ENCODE measurements at regions not wholly inside any gene's neighbourhood (a gene's known extent, or its start where the extent isn't known, plus 50 kb on each side); places are given as distances from the start of the nearest gene placed in this dataset.

GRCh38 chr4:19925516-19925915 lies 326.2 kb upstream of the SLIT2 start:
- Histone ChIP-seq H3K4me1 (ENCODE audit: control insufficient read depth in 1 of 2, low read depth in 2 of 2) (no peaks in the 10 kb centered on the region), H3K27me3 (replicated peaks; ENCODE audit: insufficient read depth) (no peaks in the 10 kb centered on the region), H3K36me3 (no peaks in the 10 kb centered on the region), H3K4me3 (no peak overlapping the region), H3K27ac (no peak overlapping the region), H3K9me3 (no peaks in the 10 kb centered on the region)
- DNase-seq (ENCODE audit: low spot score) (no peak), ATAC-seq (ENCODE audit: insufficient number of reproducible peaks, low FRiP score, low read depth) (no peak)
- TF ChIP-seq CTCF (IDR thresholded peaks at IDR 0.05) = no peak

- no peak overlapping the region for H3K4me3 ChIP-seq
- no peaks in the 10 kb centered on the region for H3K27me3 ChIP-seq (replicated peaks; ENCODE audit: insufficient read depth)
- H3K36me3 ChIP-seq = no peaks in the 10 kb centered on the region
- ATAC-seq (ENCODE audit: insufficient number of reproducible peaks, low FRiP score, low read depth) (no peak), DNase-seq (ENCODE audit: low spot score) (no peak)
- H3K27ac ChIP-seq = no peak overlapping the region
- no peaks in the 10 kb centered on the region for H3K4me1 ChIP-seq (ENCODE audit: control insufficient read depth in 1 of 2, low read depth in 2 of 2)
- TF ChIP-seq CTCF (IDR thresholded peaks at IDR 0.05) = no peak
- no peaks in the 10 kb centered on the region for H3K9me3 ChIP-seq
These were observed 326.9 kb upstream of the SLIT2 start for GRCh38 chr4:19924761-19925160.

GRCh38 chr4:19915276-19915675 lies 336.4 kb upstream of the SLIT2 start:
- Histone ChIP-seq H3K36me3 (no peaks in the 10 kb centered on the region), H3K4me1 (ENCODE audit: control insufficient read depth in 1 of 2, low read depth in 2 of 2) (no peaks in the 10 kb centered on the region), H3K27me3 (replicated peaks; ENCODE audit: insufficient read depth) (no peaks in the 10 kb centered on the region), H3K27ac (no peak overlapping the region), H3K4me3 (no peak overlapping the region), H3K9me3 (no peaks in the 10 kb centered on the region)
- DNase-seq (ENCODE audit: low spot score) (no peak), ATAC-seq (ENCODE audit: insufficient number of reproducible peaks, low FRiP score, low read depth) (no peak)
- TF ChIP-seq CTCF (IDR thresholded peaks at IDR 0.05) = no peak

- no peak for DNase-seq (ENCODE audit: low spot score)
- Histone ChIP-seq H3K4me3 (no peak overlapping the region), H3K9me3 (no peaks in the 10 kb centered on the region), H3K36me3 (no peaks in the 10 kb centered on the region), H3K27ac (no peak overlapping the region), H3K27me3 (replicated peaks; ENCODE audit: insufficient read depth) (no peaks in the 10 kb centered on the region), H3K4me1 (ENCODE audit: control insufficient read depth in 1 of 2, low read depth in 2 of 2) (no peaks in the 10 kb centered on the region)
- no peak for ATAC-seq (ENCODE audit: insufficient number of reproducible peaks, low FRiP score, low read depth)
- no peak for TF ChIP-seq CTCF (IDR thresholded peaks at IDR 0.05)
These were observed 338.1 kb upstream of the SLIT2 start for GRCh38 chr4:19913650-19914049.

GRCh38 chr4:19910861-19911525 lies 340.7 kb upstream of the SLIT2 start:
- Histone ChIP-seq H3K36me3 (no peaks in the 10 kb centered on the region), H3K27ac (no peak overlapping the region), H3K4me3 (no peak overlapping the region), H3K27me3 (replicated peaks; ENCODE audit: insufficient read depth) (no peaks in the 10 kb centered on the region), H3K9me3 (no peaks in the 10 kb centered on the region), H3K4me1 (ENCODE audit: control insufficient read depth in 1 of 2, low read depth in 2 of 2) (no peaks in the 10 kb centered on the region)
- ATAC-seq (ENCODE audit: insufficient number of reproducible peaks, low FRiP score, low read depth) (no peak), DNase-seq (ENCODE audit: low spot score) (no peak)
- TF ChIP-seq CTCF (IDR thresholded peaks at IDR 0.05) = no peak
